HEK293 (cell line): ENCODE measurements at regions not wholly inside any gene's neighbourhood (a gene's known extent, or its start where the extent isn't known, plus 50 kb on each side); places are given as distances from the start of the nearest gene placed in this dataset.

ENCODE experiments used
- CTCF ChIA-PET: fragments of 350-600 bp; formaldehyde crosslinking; extraction: SDS; loops from one replicate; lab custom pipeline; 2021; ENCODE audit warnings: antibody characterized with exemption; lab: Yijun Ruan, JAX
- POLR2A ChIA-PET: fragments of 300-600 bp; formaldehyde crosslinking; extraction: SDS; loops from one replicate; lab custom pipeline; 2020; ENCODE audit warnings: antibody characterized with exemption, inconsistent platforms; lab: Yijun Ruan, JAX
- H3K27ac ChIP-seq: fragments of 200-500 bp; sonication (Bioruptor generic); 2 replicates; pipeline ENCODE4 v1.5.1; 2014; ENCODE audit warnings: low read depth, low read length, control low read depth, inconsistent platforms; ENCODE audit errors: extremely low read depth
- H3K36me3 ChIP-seq, 2 experiments: fragments of 200-500 bp in 1 of 2; sonication (Bioruptor generic) in 1 of 2; 1 replicate in 1 of 2; 2 replicates in 1 of 2; pipeline ENCODE4 v1.5.1; 2014 to 2017; ENCODE audit warnings: inconsistent platforms in 2 of 2, low read length in 2 of 2; ENCODE audit not compliant: control insufficient read depth in 2 of 2, insufficient read depth in 1 of 2
- H3K4me1 ChIP-seq: fragments of 200-500 bp; sonication (Bioruptor generic); 2 replicates; pipeline ENCODE4 v1.5.1; 2014; ENCODE audit warnings: mild to moderate bottlenecking, low read length, inconsistent platforms; ENCODE audit not compliant: control insufficient read depth, insufficient read depth
- H3K4me3 ChIP-seq: 2 replicates; pipeline ENCODE4 v1.5.1; 2011; ENCODE audit warnings: low read depth, mild to moderate bottlenecking, control low read depth, low read length, moderate library complexity
- H3K9me3 ChIP-seq: fragments of 200-500 bp; sonication (Bioruptor generic); 2 replicates; pipeline ENCODE4 v1.5.1; 2014; ENCODE audit warnings: low read depth, low read length, inconsistent platforms; ENCODE audit not compliant: control insufficient read depth, insufficient read depth
- GLIS2 ChIP-seq: fragments of 450-650 bp; formaldehyde crosslinking; IDR thresholded peaks from 2 replicates; pipeline ENCODE4 v1.5.1; 2016; ENCODE audit warnings: missing biosample characterization, missing genetic modification characterization
- HOXC10 ChIP-seq: sonication (generic); formaldehyde crosslinking; IDR thresholded peaks from 2 replicates; pipeline ENCODE4 v1.8.1; 2023; ENCODE audit warnings: mild to moderate bottlenecking, missing genetic modification reagents
- KLF10 ChIP-seq: fragments of 450-650 bp; IDR thresholded peaks from 2 replicates; pipeline ENCODE4 v1.5.1; 2018; ENCODE audit warnings: missing biosample characterization, mild to moderate bottlenecking, missing genetic modification characterization
- KLF7 ChIP-seq: fragments of 450-650 bp; formaldehyde crosslinking; IDR thresholded peaks from 2 replicates; pipeline ENCODE4 v1.5.1; 2016; ENCODE audit warnings: missing biosample characterization, missing genetic modification characterization, borderline replicate concordance
- SETDB1 ChIP-seq: IDR thresholded peaks from one replicate; pipeline ENCODE4 v1.6.1; 2017; ENCODE audit warnings: mild to moderate bottlenecking, low read length, moderate library complexity, mixed read lengths; ENCODE audit not compliant: insufficient read length
- TRIM28 ChIP-seq: IDR thresholded peaks from 2 replicates; pipeline ENCODE4 v1.6.1; 2011; ENCODE audit warnings: low read length, control low read depth, borderline replicate concordance
- WT1 ChIP-seq: fragments of 450-650 bp; formaldehyde crosslinking; IDR thresholded peaks from 2 replicates; pipeline ENCODE4 v1.5.1; 2016; ENCODE audit warnings: missing biosample characterization, missing genetic modification characterization
- ZNF211 ChIP-seq: fragments of 450-650 bp; formaldehyde crosslinking; IDR thresholded peaks from 2 replicates; pipeline ENCODE4 v1.5.1; 2016; ENCODE audit warnings: low read depth, missing biosample characterization, missing genetic modification characterization
- ZNF221 ChIP-seq: fragments of 450-650 bp; formaldehyde crosslinking; IDR thresholded peaks from 2 replicates; pipeline ENCODE4 v1.5.1; 2017; ENCODE audit warnings: missing biosample characterization, missing genetic modification characterization, borderline replicate concordance
- ZNF266 ChIP-seq: fragments of 450-650 bp; formaldehyde crosslinking; IDR thresholded peaks from 2 replicates; pipeline ENCODE4 v1.5.1; 2016; ENCODE audit warnings: missing biosample characterization, missing genetic modification characterization, low read depth
- ZNF311 ChIP-seq: fragments of 450-650 bp; formaldehyde crosslinking; IDR thresholded peaks from 2 replicates; pipeline ENCODE4 v1.5.1; 2017; ENCODE audit warnings: missing biosample characterization, missing genetic modification characterization, borderline replicate concordance
- ZNF341 ChIP-seq: fragments of 450-650 bp; formaldehyde crosslinking; IDR thresholded peaks from 2 replicates; pipeline ENCODE4; 2016; ENCODE audit warnings: low read depth, missing biosample characterization, missing genetic modification characterization
- ZNF350 ChIP-seq: fragments of 450-650 bp; formaldehyde crosslinking; IDR thresholded peaks from 2 replicates; pipeline ENCODE4 v1.5.0; 2017; ENCODE audit warnings: missing biosample characterization, mild to moderate bottlenecking, missing genetic modification characterization
- ZNF48 ChIP-seq: fragments of 450-650 bp; formaldehyde crosslinking; IDR thresholded peaks from 2 replicates; pipeline ENCODE4 v1.5.1; 2016; ENCODE audit warnings: missing biosample characterization, missing genetic modification characterization
- ZNF501 ChIP-seq: fragments of 450-650 bp; formaldehyde crosslinking; IDR thresholded peaks from 2 replicates; pipeline ENCODE4 v1.5.1; 2016; ENCODE audit warnings: missing biosample characterization, missing genetic modification characterization
- ZNF510 ChIP-seq: fragments of 450-650 bp; formaldehyde crosslinking; IDR thresholded peaks from 2 replicates; pipeline ENCODE4 v1.5.1; 2018; ENCODE audit warnings: mild to moderate bottlenecking, missing genetic modification characterization, missing biosample characterization; ENCODE audit not compliant: insufficient replicate concordance
- ZNF530 ChIP-seq: fragments of 450-650 bp; formaldehyde crosslinking; IDR thresholded peaks from 2 replicates; pipeline ENCODE4 v1.5.1; 2016; ENCODE audit warnings: low read depth, missing biosample characterization, missing genetic modification characterization
- ZNF544 ChIP-seq: fragments of 450-650 bp; formaldehyde crosslinking; IDR thresholded peaks from 2 replicates; pipeline ENCODE4 v1.5.0; 2017; ENCODE audit warnings: missing biosample characterization, missing genetic modification characterization
- ZNF596 ChIP-seq: fragments of 450-650 bp; IDR thresholded peaks from 2 replicates; pipeline ENCODE4 v1.5.0; 2018; ENCODE audit warnings: missing biosample characterization, mild to moderate bottlenecking, missing genetic modification characterization, moderate library complexity
- ZNF623 ChIP-seq: fragments of 450-650 bp; formaldehyde crosslinking; IDR thresholded peaks from 2 replicates; pipeline ENCODE4 v1.5.1; 2016; ENCODE audit warnings: missing biosample characterization, missing genetic modification characterization
- ZNF626 ChIP-seq: fragments of 450-650 bp; sonication (Bioruptor Pico); formaldehyde crosslinking; IDR thresholded peaks from 2 replicates; pipeline ENCODE4 v1.5.1; 2018; ENCODE audit warnings: missing biosample characterization, missing genetic modification characterization, inconsistent platforms
- ZNF664 ChIP-seq: fragments of 450-650 bp; formaldehyde crosslinking; IDR thresholded peaks from 2 replicates; pipeline ENCODE4 v1.5.1; 2016; ENCODE audit warnings: missing biosample characterization, missing genetic modification characterization
- ZNF792 ChIP-seq: fragments of 450-650 bp; formaldehyde crosslinking; IDR thresholded peaks from 2 replicates; pipeline ENCODE4 v1.5.1; 2016; ENCODE audit warnings: missing biosample characterization, missing genetic modification characterization
- TF ChIP-seq, protein P1 (sequence below): fragments of 450-650 bp; formaldehyde crosslinking; IDR thresholded peaks from 2 replicates; pipeline ENCODE4 v1.5.1; 2016; ENCODE audit warnings: missing biosample characterization, missing genetic modification characterization
- TF ChIP-seq, protein P2 (sequence below): fragments of 450-650 bp; formaldehyde crosslinking; conservative IDR thresholded peaks from 2 replicates; pipeline ENCODE4 v1.5.1; 2016; ENCODE audit warnings: low read depth, missing biosample characterization, missing genetic modification characterization
- TF ChIP-seq, protein P3 (sequence below): fragments of 450-650 bp; formaldehyde crosslinking; IDR thresholded peaks from 2 replicates; pipeline ENCODE4 v1.5.1; 2016; ENCODE audit warnings: missing biosample characterization, missing genetic modification characterization, borderline replicate concordance

DNA sequence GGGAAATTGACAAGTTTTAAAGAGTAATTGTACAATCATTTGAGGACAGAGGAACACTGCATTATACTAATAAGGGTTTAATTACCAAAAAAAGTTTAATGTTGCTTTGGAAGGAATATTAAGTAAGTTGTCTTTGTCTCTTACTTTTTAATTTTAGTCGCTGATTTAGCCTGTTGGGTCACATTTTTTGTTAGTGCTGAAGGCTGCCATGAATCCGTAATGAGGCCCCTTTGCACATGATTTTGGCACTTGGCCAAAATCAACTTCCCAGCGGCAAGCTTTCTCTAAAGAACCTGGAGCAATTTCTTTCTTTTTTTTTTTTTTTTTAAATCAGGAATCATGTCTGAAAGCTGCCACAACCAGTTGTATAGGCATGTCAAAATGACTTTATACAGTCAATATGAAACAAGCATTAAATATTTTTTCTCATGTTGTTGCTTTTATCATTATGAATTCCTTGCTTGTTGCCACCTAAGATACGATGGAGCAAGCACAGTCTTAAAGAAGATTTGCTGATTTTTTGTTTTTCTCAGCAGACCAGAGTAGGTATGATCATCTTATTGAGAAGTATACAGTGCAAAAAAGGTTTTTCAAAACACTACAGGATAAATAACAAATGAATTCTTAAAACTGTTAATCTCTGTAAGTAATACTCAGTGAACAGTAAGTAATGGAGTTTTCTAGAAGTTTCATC is 690.4 kb downstream of the USP25 start (continued):
- no peak for TF ChIP-seq ZNF530
- TF ChIP-seq ZNF596 (tag by site-specific recombination): 0 out of 2 replicates have a peak, but pooled peaks have one; percentile 33
- TF ChIP-seq KLF10 (tag by site-specific recombination): peak; percentile 90
- peak; percentile 46; the same call in 1 of the 2 replicates for TF ChIP-seq WT1 (tag by site-specific recombination)
- peak; percentile 89; the same call in 1 of the 2 replicates for TF ChIP-seq ZNF221 (tag by site-specific recombination)
- peak; percentile 96 for TF ChIP-seq ZNF544
- TF ChIP-seq, all 188 proteins: peak for 28

DNA sequence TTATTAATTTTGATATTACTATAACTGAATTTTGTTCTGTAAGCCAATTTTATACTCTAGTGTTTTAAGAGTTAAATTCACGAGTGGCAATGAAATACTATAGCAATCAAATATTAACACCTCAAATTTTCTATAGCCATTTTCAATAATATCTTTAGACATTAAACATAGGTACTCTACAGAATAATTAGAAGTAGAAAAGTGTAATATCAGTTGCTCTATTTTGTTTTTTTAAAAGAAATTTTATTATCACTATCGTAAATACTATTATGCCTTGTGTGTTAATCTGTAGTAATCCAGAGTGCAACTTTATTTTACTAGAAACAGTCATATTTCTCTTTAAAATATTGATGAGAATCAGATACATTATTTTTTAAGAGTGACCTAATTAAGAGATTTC is 691.2 kb downstream of the USP25 start:
- ChIA-PET POLR2A (no interaction called here), CTCF (interaction anchor here (0.8 kb wide), 1 partner anchor 89 kb away, joined by 3 read pairs; no protein-coding TSS in a partner anchor)
- TF ChIP-seq ZNF530: no peak
- TF ChIP-seq, protein P1, sequence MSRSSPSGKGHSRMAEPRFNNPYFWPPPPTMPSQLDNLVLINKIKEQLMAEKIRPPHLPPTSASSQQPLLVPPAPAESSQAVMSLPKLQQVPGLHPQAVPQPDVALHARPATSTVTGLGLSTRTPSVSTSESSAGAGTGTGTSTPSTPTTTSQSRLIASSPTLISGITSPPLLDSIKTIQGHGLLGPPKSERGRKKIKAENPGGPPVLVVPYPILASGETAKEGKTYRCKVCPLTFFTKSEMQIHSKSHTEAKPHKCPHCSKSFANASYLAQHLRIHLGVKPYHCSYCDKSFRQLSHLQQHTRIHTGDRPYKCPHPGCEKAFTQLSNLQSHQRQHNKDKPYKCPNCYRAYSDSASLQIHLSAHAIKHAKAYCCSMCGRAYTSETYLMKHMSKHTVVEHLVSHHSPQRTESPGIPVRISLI: no peak
- TF ChIP-seq HOXC10: no peak
- no peak for TF ChIP-seq ZNF350 (tag by site-specific recombination)
- TF ChIP-seq GLIS2 (tag by site-specific recombination): no peak
- TF ChIP-seq, protein P2, sequence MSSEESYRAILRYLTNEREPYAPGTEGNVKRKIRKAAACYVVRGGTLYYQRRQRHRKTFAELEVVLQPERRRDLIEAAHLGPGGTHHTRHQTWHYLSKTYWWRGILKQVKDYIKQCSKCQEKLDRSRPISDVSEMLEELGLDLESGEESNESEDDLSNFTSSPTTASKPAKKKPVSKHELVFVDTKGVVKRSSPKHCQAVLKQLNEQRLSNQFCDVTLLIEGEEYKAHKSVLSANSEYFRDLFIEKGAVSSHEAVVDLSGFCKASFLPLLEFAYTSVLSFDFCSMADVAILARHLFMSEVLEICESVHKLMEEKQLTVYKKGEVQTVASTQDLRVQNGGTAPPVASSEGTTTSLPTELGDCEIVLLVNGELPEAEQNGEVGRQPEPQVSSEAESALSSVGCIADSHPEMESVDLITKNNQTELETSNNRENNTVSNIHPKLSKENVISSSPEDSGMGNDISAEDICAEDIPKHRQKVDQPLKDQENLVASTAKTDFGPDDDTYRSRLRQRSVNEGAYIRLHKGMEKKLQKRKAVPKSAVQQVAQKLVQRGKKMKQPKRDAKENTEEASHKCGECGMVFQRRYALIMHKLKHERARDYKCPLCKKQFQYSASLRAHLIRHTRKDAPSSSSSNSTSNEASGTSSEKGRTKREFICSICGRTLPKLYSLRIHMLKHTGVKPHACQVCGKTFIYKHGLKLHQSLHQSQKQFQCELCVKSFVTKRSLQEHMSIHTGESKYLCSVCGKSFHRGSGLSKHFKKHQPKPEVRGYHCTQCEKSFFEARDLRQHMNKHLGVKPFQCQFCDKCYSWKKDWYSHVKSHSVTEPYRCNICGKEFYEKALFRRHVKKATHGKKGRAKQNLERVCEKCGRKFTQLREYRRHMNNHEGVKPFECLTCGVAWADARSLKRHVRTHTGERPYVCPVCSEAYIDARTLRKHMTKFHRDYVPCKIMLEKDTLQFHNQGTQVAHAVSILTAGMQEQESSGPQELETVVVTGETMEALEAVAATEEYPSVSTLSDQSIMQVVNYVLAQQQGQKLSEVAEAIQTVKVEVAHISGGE (tag by site-specific recombination): no peak
- no peak for TF ChIP-seq ZNF501 (tag by site-specific recombination)

DNA sequence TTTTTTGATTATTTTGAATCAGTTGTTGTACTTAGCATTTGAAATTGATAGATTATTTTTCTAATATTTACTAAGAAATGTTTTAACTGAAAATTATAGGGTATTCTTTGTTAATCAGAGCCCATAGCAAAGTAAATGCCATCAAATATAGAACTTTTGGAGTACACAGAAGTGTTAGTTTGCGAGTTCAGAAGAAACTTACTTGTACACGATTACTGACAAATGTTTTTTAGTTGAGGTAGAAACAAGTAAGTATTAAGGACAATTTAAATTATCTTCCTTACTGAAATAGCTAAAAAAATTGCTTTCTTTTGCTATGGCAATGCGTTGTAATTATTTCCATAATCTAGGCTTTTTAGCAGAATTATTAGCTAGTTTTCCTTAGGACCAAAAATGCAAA is 692.2 kb downstream of the USP25 start:
- Histone ChIP-seq H3K4me3 (no peak overlapping the region), H3K9me3 (no peaks in the 10 kb centered on the region), H3K4me1 (peaks cover 47% of the 10 kb centered on the region), H3K36me3 (no peaks in the 10 kb centered on the region), H3K27ac (no peak overlapping the region)
- TF ChIP-seq ZNF664: no peak
- TF ChIP-seq, protein P3, sequence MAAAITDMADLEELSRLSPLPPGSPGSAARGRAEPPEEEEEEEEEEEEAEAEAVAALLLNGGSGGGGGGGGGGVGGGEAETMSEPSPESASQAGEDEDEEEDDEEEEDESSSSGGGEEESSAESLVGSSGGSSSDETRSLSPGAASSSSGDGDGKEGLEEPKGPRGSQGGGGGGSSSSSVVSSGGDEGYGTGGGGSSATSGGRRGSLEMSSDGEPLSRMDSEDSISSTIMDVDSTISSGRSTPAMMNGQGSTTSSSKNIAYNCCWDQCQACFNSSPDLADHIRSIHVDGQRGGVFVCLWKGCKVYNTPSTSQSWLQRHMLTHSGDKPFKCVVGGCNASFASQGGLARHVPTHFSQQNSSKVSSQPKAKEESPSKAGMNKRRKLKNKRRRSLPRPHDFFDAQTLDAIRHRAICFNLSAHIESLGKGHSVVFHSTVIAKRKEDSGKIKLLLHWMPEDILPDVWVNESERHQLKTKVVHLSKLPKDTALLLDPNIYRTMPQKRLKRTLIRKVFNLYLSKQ (tag by site-specific recombination): no peak
- no peak for TF ChIP-seq ZNF266 (tag by site-specific recombination)
- no peak for TF ChIP-seq TRIM28
- no peak for TF ChIP-seq ZNF626
- TF ChIP-seq ZNF211: no peak
- TF ChIP-seq ZNF623 (tag by site-specific recombination): no peak
- no peak for TF ChIP-seq ZNF792
- TF ChIP-seq ZNF341 (tag by site-specific recombination): no peak
- no peak for TF ChIP-seq SETDB1
- TF ChIP-seq ZNF510 (tag by site-specific recombination): no peak
- TF ChIP-seq KLF7 (tag by site-specific recombination): no peak
- no peak for TF ChIP-seq ZNF311 (tag by site-specific recombination)
- TF ChIP-seq ZNF48 (tag by site-specific recombination): no peak
- CTCF ChIA-PET: no interaction called here
- POLR2A ChIA-PET: no interaction called here

More for the DNA sequence above, 691.2 kb downstream of the USP25 start:
- Histone ChIP-seq H3K4me1 (peaks cover 44% of the 10 kb centered on the region), H3K27ac (no peak overlapping the region), H3K36me3 (no peaks in the 10 kb centered on the region), H3K9me3 (no peaks in the 10 kb centered on the region), H3K4me3 (no peak overlapping the region)
